H1 (cell line): ENCODE measurements at regions not wholly inside any gene's neighbourhood (a gene's known extent, or its start where the extent isn't known, plus 50 kb on each side); places are given as distances from the start of the nearest gene placed in this dataset.

Source experiments
- CTCF ChIA-PET: fragments of 300-600 bp; sonication (Branson Sonifier 250); formaldehyde crosslinking; loops from one replicate; lab custom pipeline; 2021; ENCODE audit not compliant: partially characterized antibody; lab: Charles Lee
- POLR2A ChIA-PET: fragments of 300-600 bp; sonication (Branson Sonifier 250); formaldehyde crosslinking; loops from one replicate; lab custom pipeline; 2021; ENCODE audit warnings: inconsistent platforms; ENCODE audit not compliant: partially characterized antibody; lab: Charles Lee
- DNase-seq, 2 experiments: peaks; one replicate each; pipeline versions ENCODE4 v3.0.0 to v3.0.0-alpha.2; 2010 to 2022; ENCODE audit warnings: low spot score in 2 of 2, low read depth in 1 of 2, mixed read lengths in 1 of 2
- FAIRE-seq: peaks from 2 replicates; lab custom pipeline; 2011; peaks lifted over from hg19 to GRCh38; lab: Jason Lieb, UNC
- H2AFZ ChIP-seq: 2 replicates; pipeline ENCODE4 v1.8.1; 2012; ENCODE audit warnings: low read length, inconsistent platforms
- H2AK5ac ChIP-seq: 2 replicates; pipeline ENCODE4 v1.6.1; 2013; ENCODE audit warnings: low read depth, low read length
- H2BK120ac ChIP-seq: replicated peaks from 2 replicates; pipeline ENCODE3; 2013; ENCODE audit warnings: low read depth, low read length, inconsistent platforms
- H2BK12ac ChIP-seq: 2 replicates; pipeline ENCODE4 v1.6.1; 2013; ENCODE audit warnings: low read depth, low read length
- H2BK15ac ChIP-seq: 2 replicates; pipeline ENCODE4 v1.6.1; 2013; ENCODE audit warnings: low read length
- H2BK20ac ChIP-seq: 2 replicates; pipeline ENCODE4 v1.6.1; 2013; ENCODE audit warnings: low read length
- H2BK5ac ChIP-seq: 2 replicates; pipeline ENCODE4 v1.6.1; 2013; ENCODE audit warnings: low read depth, low read length
- H3K14ac ChIP-seq: 2 replicates; pipeline ENCODE4 v1.6.1; 2013; ENCODE audit warnings: inconsistent platforms; ENCODE audit not compliant: insufficient read length
- H3K18ac ChIP-seq: 2 replicates; pipeline ENCODE4 v1.6.1; 2013; ENCODE audit warnings: low read length; ENCODE audit errors: extremely low read depth
- H3K23ac ChIP-seq: 2 replicates; pipeline ENCODE4 v1.6.1; 2013; ENCODE audit warnings: inconsistent platforms; ENCODE audit not compliant: insufficient read length
- H3K23me2 ChIP-seq: 2 replicates; pipeline ENCODE4 v1.6.1; 2013; ENCODE audit warnings: low read depth, low read length
- H3K27ac ChIP-seq: 2 replicates; pipeline ENCODE4 v1.6.1; 2011; ENCODE audit warnings: low read depth, low read length, inconsistent platforms
- H3K27me3 ChIP-seq, 4 experiments: replicated peaks in 1 of 4; 1 replicate in 1 of 4; 2 replicates in 3 of 4; pipeline versions ENCODE4 v1.6.1 to v1.8.1; 2011 to 2013; ENCODE audit warnings: low read length in 3 of 4, mild to moderate bottlenecking in 3 of 4, inconsistent platforms in 2 of 4, mixed read lengths in 2 of 4, moderate library complexity in 1 of 4; ENCODE audit not compliant: control insufficient read depth in 3 of 4, insufficient read depth in 3 of 4; ENCODE audit errors: extremely low read depth in 1 of 4
- H3K36me3 ChIP-seq, 4 experiments: 2 replicates each; pipeline versions ENCODE4 v1.6.1 to v1.8.1; 2011 to 2013; ENCODE audit warnings: mild to moderate bottlenecking in 4 of 4, low read length in 3 of 4, moderate library complexity in 2 of 4, control low read depth in 1 of 4, inconsistent platforms in 1 of 4; ENCODE audit not compliant: insufficient read depth in 4 of 4, control insufficient read depth in 2 of 4
- H3K4ac ChIP-seq: replicated peaks from 2 replicates; pipeline ENCODE3; 2013; ENCODE audit warnings: low read length, low read depth, mixed read lengths, inconsistent platforms; ENCODE audit not compliant: insufficient read length
- H3K4me1 ChIP-seq, 4 experiments: replicated peaks in 1 of 4; 1 replicate in 1 of 4; 2 replicates in 3 of 4; pipeline versions ENCODE4 v1.6.1 to v1.8.1; 2011 to 2013; ENCODE audit warnings: low read length in 3 of 4, inconsistent platforms in 2 of 4, mixed read lengths in 1 of 4; ENCODE audit not compliant: insufficient read depth in 4 of 4, control insufficient read depth in 3 of 4
- H3K4me2 ChIP-seq, 2 experiments: 2 replicates each; pipeline versions ENCODE4 v1.6.1 to v1.8.1; 2011 to 2013; ENCODE audit warnings: low read depth in 2 of 2, low read length in 2 of 2, control low read depth in 1 of 2, inconsistent platforms in 1 of 2, mild to moderate bottlenecking in 1 of 2; ENCODE audit not compliant: insufficient read depth in 1 of 2
- H3K4me3 ChIP-seq, 4 experiments: fragments of 200-600, 300-600 bp in 1 of 4; sonication (generic), shearing (Covaris generic), sonication (Bioruptor Twin) in 1 of 4; 2 replicates each; pipeline versions ENCODE4 v1.5.1 to v1.8.1; 2011 to 2016; ENCODE audit warnings: low read length in 4 of 4, low read depth in 3 of 4, control low read depth in 2 of 4, inconsistent platforms in 2 of 4, mild to moderate bottlenecking in 2 of 4, mixed read lengths in 1 of 4, moderate library complexity in 1 of 4; ENCODE audit not compliant: insufficient read depth in 2 of 4; ENCODE audit errors: extremely low read depth in 1 of 4
- H3K56ac ChIP-seq: replicated peaks from 2 replicates; pipeline ENCODE3; 2013; ENCODE audit warnings: low read depth, mild to moderate bottlenecking, mixed read lengths, low read length, inconsistent platforms; ENCODE audit not compliant: insufficient read length
- H3K79me1 ChIP-seq: 2 replicates; pipeline ENCODE4 v1.6.1; 2013; ENCODE audit warnings: low read depth, low read length, control low read depth
- H3K79me2 ChIP-seq, 2 experiments: 2 replicates each; pipeline versions ENCODE4 v1.6.1 to v1.8.1; 2012 to 2013; ENCODE audit warnings: low read length in 2 of 2, mild to moderate bottlenecking in 2 of 2, inconsistent platforms in 1 of 2; ENCODE audit not compliant: insufficient read depth in 2 of 2, control insufficient read depth in 1 of 2
- H3K9ac ChIP-seq, 4 experiments: replicated peaks in 1 of 4; 1 replicate in 1 of 4; 2 replicates in 3 of 4; pipeline versions ENCODE4 v1.6.1 to v1.8.1; 2011 to 2013; ENCODE audit warnings: low read depth in 3 of 4, low read length in 3 of 4, control low read depth in 2 of 4, mild to moderate bottlenecking in 2 of 4, moderate library complexity in 2 of 4, inconsistent platforms in 1 of 4; ENCODE audit errors: extremely low read depth in 1 of 4
- H3K9me3 ChIP-seq, 2 experiments: 2 replicates each; pipeline versions ENCODE4 v1.6.1 to v1.8.1; 2012 to 2013; ENCODE audit warnings: mild to moderate bottlenecking in 2 of 2, moderate library complexity in 2 of 2, control low read depth in 1 of 2, inconsistent platforms in 1 of 2, low read depth in 1 of 2, low read length in 1 of 2, mixed read lengths in 1 of 2; ENCODE audit not compliant: insufficient read depth in 2 of 2
- H4K20me1 ChIP-seq, 2 experiments: replicated peaks in 1 of 2; 2 replicates each; pipeline versions ENCODE3 to v1.8.1; 2011 to 2013; ENCODE audit warnings: inconsistent platforms in 2 of 2, low read length in 2 of 2, mild to moderate bottlenecking in 1 of 2; ENCODE audit not compliant: insufficient read depth in 2 of 2, control insufficient read depth in 1 of 2
- H4K5ac ChIP-seq: 2 replicates; pipeline ENCODE4 v1.6.1; 2013; ENCODE audit warnings: low read length, low read depth, mixed read lengths, inconsistent platforms; ENCODE audit not compliant: insufficient read length
- H4K8ac ChIP-seq: 2 replicates; pipeline ENCODE4 v1.8.0; 2013; ENCODE audit warnings: mild to moderate bottlenecking, moderate library complexity, low read length, inconsistent platforms; ENCODE audit not compliant: insufficient read depth; ENCODE audit errors: extremely low read depth
- H4K91ac ChIP-seq: replicated peaks from 2 replicates; pipeline ENCODE3; 2013; ENCODE audit warnings: low read length, mixed read lengths, inconsistent platforms; ENCODE audit not compliant: insufficient read length
- BCL11A ChIP-seq, 2 experiments: IDR thresholded peaks; one replicate each; pipeline ENCODE4 v1.6.1; 2011; ENCODE audit warnings: low read depth in 2 of 2, low read length in 2 of 2, mild to moderate bottlenecking in 2 of 2
- KDM1A ChIP-seq: fragments of 200-600, 300-600 bp; sonication (generic); IDR thresholded peaks from 2 replicates; pipeline ENCODE4 v1.7.1; 2016; ENCODE audit warnings: mild to moderate bottlenecking, low read length, borderline replicate concordance
- MAFK ChIP-seq: IDR thresholded peaks from 2 replicates; pipeline ENCODE4 v1.6.1; 2012; ENCODE audit warnings: low read depth, mild to moderate bottlenecking, improper control_type of control experiment, low read length
- PHF8 ChIP-seq: fragments of 200-600 bp; sonication (generic); conservative IDR thresholded peaks from 2 replicates; pipeline ENCODE4 v1.7.1; 2012; ENCODE audit warnings: low read depth, mild to moderate bottlenecking, inconsistent platforms, low read length, moderate library complexity
- RAD21 ChIP-seq, 2 experiments: IDR thresholded peaks in 1 of 2; conservative IDR thresholded peaks in 1 of 2; 2 replicates each; pipeline ENCODE4 v1.6.1; 2011; ENCODE audit warnings: low read depth in 2 of 2, low read length in 2 of 2, improper control_type of control experiment in 1 of 2, inconsistent platforms in 1 of 2, mild to moderate bottlenecking in 1 of 2, moderate library complexity in 1 of 2
- TAF7 ChIP-seq: optimal IDR thresholded peaks from 2 replicates; pipeline ENCODE3; 2011; ENCODE audit warnings: low read depth, mild to moderate bottlenecking, inconsistent platforms, low read length, moderate library complexity, borderline replicate concordance
- TCF12 ChIP-seq: IDR thresholded peaks from 2 replicates; pipeline ENCODE4 v1.6.1; 2011; ENCODE audit warnings: low read depth, mild to moderate bottlenecking, low read length
- TEAD4 ChIP-seq: IDR thresholded peaks from 2 replicates; pipeline ENCODE4 v1.6.1; 2012; ENCODE audit warnings: low read depth, low read length, inconsistent platforms, mixed read lengths
- WGBS, 2 experiments: shearing (Covaris generic) in 1 of 2; methylation state at CpG; one replicate each; pipeline versions ENCODE4 v1.1.6 to v1.1.7; 2013 to 2015; ENCODE audit warnings: low lambda C conversion rate in 2 of 2, mixed read lengths in 2 of 2, inconsistent platforms in 1 of 2, low coverage in 1 of 2, missing lambda C conversion rate in 1 of 2; ENCODE audit not compliant: insufficient replicate concordance in 2 of 2, insufficient coverage in 1 of 2, insufficient read length in 1 of 2; ENCODE audit errors: extremely low coverage in 1 of 2, missing lambda C conversion rate in 1 of 2; 5-methylcytosine and 5-hydroxymethylcytosine counted together

DNA sequence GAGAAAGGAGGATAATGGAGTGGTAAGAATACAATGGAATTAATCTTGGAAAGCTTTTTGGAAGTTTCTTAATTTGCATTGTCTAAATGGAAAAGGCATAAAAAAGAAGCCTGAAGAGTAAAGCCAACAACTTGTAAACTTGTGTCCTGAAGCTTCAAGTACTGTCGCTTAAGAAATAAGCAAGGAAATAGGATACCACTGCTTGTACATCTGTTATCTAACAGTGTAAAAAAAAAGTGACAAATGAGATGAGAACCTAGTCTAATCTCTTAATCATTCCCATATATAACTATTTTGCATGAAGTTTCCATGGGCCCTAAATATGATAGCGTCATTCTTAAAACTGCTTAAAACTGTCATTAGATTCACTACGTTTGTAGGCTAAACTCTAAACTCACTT lies 134.0 kb upstream of the DYRK2 start:
- POLR2A ChIA-PET: no interaction called here
- H3K27me3 ChIP-seq: no peaks in the 10 kb centered on the region
- H3K79me1 ChIP-seq: no peaks in the 10 kb centered on the region
- TF ChIP-seq TAF7 (no peak), TCF12 (no peak), BCL11A (IDR thresholded peaks at IDR 0.05; ENCODE audit: low read depth in 2 of 2, low read length in 2 of 2) (no peak), PHF8 (no peak), MAFK (no peak), KDM1A (no peak), RAD21 (IDR thresholded peaks at IDR 0.05 in 1 of 2, conservative IDR thresholded peaks at IDR 0.05 in 1 of 2; ENCODE audit: low read depth in 2 of 2, low read length in 2 of 2) (no peak), TEAD4 (no peak)
- H3K14ac ChIP-seq: no peak overlapping the region
- H2AK5ac ChIP-seq: no peak overlapping the region
- CTCF ChIA-PET: interaction anchor here (0.6 to 0.7 kb wide), 2 partner anchors 10 to 116 kb away, joined by 3 to 4 read pairs; no protein-coding TSS in a partner anchor
- no peak for FAIRE-seq
- H3K27ac ChIP-seq: no peak overlapping the region
- peaks cover 2 to 8% (median 2%) of the 10 kb centered on the region in 4 experiments; a peak in 5 of 7 replicates for H3K4me1 ChIP-seq
- no peaks in the 10 kb centered on the region for H3K9me3 ChIP-seq
- no peak overlapping the region for H3K9ac ChIP-seq
- H2AFZ ChIP-seq: no peak overlapping the region
- no peak overlapping the region for H4K91ac ChIP-seq
- no peak overlapping the region for H2BK15ac ChIP-seq
- H3K4ac ChIP-seq: no peak overlapping the region
- H2BK20ac ChIP-seq: no peak overlapping the region
- H3K23me2 ChIP-seq: no peaks in the 10 kb centered on the region; the same call in 1 of the 2 replicates
- no peak overlapping the region for H4K8ac ChIP-seq
- no peak overlapping the region for H3K56ac ChIP-seq
- H3K23ac ChIP-seq: no peak overlapping the region
- no peak overlapping the region for H3K18ac ChIP-seq
- H3K36me3 ChIP-seq: no peaks in the 10 kb centered on the region
- H3K4me2 ChIP-seq: no peak overlapping the region
- DNase-seq: no peak
- no peaks in the 10 kb centered on the region for H3K79me2 ChIP-seq
- H3K4me3 ChIP-seq: no peak overlapping the region
- H4K5ac ChIP-seq: no peak overlapping the region
- 89% methylated on average over 3 of the region's 3 CpGs; no CpG with 5 or more reads in 1 of the 2 experiments for WGBS, 2 experiments
- H4K20me1 ChIP-seq: no peaks in the 10 kb centered on the region
- no peak overlapping the region for H2BK12ac ChIP-seq
- no peak overlapping the region for H2BK120ac ChIP-seq
- H2BK5ac ChIP-seq: no peak overlapping the region
